ENCODE measurements at regions not wholly inside any gene's neighbourhood (a gene's known extent, or its start where the extent isn't known, plus 50 kb on each side); places are given as distances from the start of the nearest gene placed in this dataset.

DNA sequence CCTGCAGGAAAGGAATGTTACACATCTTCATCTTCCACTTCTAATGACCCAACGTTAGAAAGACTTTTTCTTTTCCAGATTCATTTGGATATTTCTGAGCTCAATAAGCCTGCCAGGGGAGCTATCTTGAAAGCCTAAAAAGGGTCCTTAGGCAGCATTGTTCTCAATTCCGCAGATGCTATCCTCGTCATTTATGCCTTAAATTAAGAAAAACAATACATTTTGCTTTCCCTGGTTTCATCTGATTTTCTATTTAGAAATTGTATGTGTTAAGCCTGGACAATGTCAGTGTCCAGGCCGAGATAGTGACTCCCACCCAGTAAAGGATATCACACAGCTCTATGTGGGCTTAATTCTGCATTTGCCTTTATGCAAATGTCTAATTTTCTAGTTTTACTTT is 721.3 kb downstream of the DIAPH3 start:
- TF ChIP-seq, protein P1, sequence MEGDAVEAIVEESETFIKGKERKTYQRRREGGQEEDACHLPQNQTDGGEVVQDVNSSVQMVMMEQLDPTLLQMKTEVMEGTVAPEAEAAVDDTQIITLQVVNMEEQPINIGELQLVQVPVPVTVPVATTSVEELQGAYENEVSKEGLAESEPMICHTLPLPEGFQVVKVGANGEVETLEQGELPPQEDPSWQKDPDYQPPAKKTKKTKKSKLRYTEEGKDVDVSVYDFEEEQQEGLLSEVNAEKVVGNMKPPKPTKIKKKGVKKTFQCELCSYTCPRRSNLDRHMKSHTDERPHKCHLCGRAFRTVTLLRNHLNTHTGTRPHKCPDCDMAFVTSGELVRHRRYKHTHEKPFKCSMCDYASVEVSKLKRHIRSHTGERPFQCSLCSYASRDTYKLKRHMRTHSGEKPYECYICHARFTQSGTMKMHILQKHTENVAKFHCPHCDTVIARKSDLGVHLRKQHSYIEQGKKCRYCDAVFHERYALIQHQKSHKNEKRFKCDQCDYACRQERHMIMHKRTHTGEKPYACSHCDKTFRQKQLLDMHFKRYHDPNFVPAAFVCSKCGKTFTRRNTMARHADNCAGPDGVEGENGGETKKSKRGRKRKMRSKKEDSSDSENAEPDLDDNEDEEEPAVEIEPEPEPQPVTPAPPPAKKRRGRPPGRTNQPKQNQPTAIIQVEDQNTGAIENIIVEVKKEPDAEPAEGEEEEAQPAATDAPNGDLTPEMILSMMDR (tag by site-specific recombination; IDR thresholded peaks at IDR 0.05): no peak
- TF ChIP-seq ZNF561 (tag by site-specific recombination; IDR thresholded peaks at IDR 0.05; ENCODE audit: borderline replicate concordance) (no peak), ZSCAN30 (tag by site-specific recombination; IDR thresholded peaks at IDR 0.05) (no peak), ZNF366 (tag by site-specific recombination; conservative IDR thresholded peaks at IDR 0.05) (no peak), ZNF335 (tag by site-specific recombination; conservative IDR thresholded peaks at IDR 0.05) (no peak), ZBTB17 (tag by site-specific recombination; IDR thresholded peaks at IDR 0.05) (no peak), ZFHX2 (tag by site-specific recombination; conservative IDR thresholded peaks at IDR 0.05) (no peak), ZNF791 (tag by site-specific recombination; IDR thresholded peaks at IDR 0.05) (no peak)
- TF ChIP-seq, protein P2, sequence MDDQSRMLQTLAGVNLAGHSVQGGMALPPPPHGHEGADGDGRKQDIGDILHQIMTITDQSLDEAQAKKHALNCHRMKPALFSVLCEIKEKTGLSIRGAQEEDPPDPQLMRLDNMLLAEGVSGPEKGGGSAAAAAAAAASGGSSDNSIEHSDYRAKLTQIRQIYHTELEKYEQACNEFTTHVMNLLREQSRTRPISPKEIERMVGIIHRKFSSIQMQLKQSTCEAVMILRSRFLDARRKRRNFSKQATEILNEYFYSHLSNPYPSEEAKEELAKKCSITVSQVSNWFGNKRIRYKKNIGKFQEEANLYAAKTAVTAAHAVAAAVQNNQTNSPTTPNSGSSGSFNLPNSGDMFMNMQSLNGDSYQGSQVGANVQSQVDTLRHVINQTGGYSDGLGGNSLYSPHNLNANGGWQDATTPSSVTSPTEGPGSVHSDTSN (CRISPR knock-in tag; IDR thresholded peaks at IDR 0.05): no peak
- TF ChIP-seq, protein P3, sequence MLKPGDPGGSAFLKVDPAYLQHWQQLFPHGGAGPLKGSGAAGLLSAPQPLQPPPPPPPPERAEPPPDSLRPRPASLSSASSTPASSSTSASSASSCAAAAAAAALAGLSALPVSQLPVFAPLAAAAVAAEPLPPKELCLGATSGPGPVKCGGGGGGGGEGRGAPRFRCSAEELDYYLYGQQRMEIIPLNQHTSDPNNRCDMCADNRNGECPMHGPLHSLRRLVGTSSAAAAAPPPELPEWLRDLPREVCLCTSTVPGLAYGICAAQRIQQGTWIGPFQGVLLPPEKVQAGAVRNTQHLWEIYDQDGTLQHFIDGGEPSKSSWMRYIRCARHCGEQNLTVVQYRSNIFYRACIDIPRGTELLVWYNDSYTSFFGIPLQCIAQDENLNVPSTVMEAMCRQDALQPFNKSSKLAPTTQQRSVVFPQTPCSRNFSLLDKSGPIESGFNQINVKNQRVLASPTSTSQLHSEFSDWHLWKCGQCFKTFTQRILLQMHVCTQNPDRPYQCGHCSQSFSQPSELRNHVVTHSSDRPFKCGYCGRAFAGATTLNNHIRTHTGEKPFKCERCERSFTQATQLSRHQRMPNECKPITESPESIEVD (tag by site-specific recombination; IDR thresholded peaks at IDR 0.05): no peak

Data from HEK293 (cell line).